HG03045 (cell line): ENCODE measurements at regions not wholly inside any gene's neighbourhood (a gene's known extent, or its start where the extent isn't known, plus 50 kb on each side); places are given as distances from the start of the nearest gene placed in this dataset.

ENCODE experiments used
- ATAC-seq: cut with Tn5 transposase; IDR thresholded peaks from one replicate; pipeline ENCODE4 v1.9.1; 2021; ENCODE audit warnings: mild to moderate bottlenecking, moderate library complexity; ENCODE audit not compliant: unreplicated experiment

DNA sequence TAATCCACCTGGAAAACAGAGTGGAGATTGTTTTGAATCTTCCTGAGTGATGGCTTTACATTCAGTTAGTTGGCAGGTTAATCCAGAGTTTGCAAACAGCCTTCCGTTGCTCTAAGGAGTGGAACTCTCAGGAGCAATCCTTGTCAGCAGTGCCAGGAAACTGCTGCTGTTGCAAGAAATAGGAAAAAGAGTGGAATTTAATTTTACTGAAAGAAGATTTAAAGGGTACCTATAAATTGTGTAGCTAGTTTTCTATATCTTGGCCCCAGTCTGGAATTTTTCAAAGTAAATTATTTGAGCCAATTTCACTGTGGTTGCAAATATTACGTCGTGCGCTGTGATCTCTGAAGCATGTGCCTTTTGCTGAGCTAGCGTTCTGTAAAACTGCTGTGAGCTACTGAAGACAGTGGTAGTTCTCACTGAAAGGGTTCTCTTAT is 55.5 kb upstream of the SLC5A12 start:
- ATAC-seq, result no peak

- ATAC-seq, result no peak
These were observed 56.3 kb upstream of the SLC5A12 start for GRCh38 chr11:26778000-26778757.

GRCh38 chr11:26779074-26779865 is 57.4 kb upstream of the SLC5A12 start:
- ATAC-seq, result no peak

- ATAC-seq, result no peak
These were observed 58.7 kb upstream of the SLC5A12 start for GRCh38 chr11:26780376-26781085.

DNA sequence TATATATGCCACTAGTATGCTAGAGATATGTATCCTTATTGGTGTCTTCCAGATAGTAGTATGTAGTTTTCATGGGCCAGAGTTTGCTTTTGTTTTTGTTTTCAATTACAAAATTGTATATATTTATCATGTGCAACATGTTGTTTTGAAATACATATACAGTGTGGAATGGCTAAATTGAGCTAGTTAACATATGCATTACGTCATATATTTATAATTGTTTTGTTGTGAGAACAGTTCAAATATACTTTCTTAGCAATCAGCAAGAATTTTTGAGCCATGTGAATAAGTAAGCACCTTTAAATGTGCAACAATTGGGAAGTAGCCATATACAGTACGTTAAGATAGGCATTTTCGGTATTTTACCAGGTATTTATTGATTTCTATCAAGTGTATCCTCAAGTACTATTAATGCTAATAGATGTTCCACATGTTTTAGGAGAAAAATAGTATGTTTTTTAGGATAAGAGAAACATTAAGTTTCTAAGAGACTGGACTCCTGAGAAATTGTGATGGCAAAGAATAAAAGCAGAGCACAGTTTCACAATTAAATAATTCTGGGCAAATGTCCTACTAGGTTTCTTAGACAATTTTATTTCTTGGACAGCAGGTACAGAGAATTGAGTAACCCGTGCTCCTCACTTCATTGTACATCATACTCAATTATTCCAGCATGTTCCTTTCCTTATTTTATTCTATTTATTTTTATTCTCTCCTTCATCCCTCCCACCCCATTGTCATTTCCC is 60.5 kb upstream of the SLC5A12 start:
- ATAC-seq, result no peak

DNA sequence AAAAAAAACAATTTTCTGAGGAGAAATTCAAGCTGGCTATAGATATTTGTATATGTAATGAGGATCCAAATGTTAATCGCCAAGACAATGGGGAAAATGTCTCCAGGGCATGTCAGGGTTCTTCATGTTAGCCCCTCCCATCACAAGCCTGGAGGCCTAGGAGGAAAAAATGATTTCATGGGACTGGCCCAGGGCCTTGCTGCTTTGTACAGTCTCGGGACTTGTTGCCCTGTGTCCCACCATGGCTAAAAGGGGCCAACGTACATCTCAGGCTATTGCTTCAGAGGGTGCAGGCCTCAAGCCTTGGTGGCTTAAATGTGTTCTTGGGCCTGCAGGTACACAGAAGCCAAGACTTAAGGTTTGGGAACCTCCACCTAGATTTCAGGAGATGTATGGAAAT is 62.1 kb upstream of the SLC5A12 start:
- no peak for ATAC-seq

DNA sequence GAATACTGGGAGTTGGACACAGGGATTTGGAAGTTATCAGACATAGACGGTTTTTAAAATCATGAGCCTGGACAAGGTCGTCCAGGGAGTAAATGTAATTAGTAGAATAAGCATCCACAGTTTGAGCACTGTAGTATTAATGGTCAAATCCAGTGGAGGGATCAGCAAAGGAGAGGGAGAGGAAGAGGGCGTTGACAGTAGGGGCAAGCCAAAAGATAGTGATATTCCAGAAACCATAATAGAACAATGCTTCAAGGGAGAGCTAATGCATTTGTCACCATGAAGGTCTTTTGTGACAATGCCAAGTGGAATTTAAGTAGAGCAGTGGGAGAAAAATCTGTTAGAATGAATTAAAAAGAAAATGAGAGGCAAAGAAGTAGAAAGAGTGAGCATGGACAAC is 68.9 kb upstream of the SLC5A12 start:
- no peak for ATAC-seq

DNA sequence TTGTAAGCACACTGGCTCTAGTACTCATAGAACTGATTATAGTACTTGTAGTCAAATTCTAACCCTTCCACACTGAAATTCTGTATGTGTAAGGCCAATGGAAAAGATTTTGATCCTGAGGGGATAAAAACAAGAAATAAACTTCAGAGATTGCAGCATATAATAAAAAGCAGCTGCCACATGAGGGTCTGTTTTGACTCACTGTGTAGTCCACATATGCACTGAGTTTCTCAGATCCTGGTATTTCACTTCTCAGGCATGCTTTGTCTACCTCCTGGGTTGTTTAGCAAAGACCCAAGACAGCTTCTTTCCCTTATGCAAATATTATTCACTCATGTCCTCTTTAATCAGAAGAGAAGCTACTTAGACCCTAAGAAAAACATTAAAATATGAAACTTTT is 71.1 kb upstream of the SLC5A12 start:
- ATAC-seq, result no peak

- no peak for ATAC-seq
These were observed 71.6 kb upstream of the SLC5A12 start for GRCh38 chr11:26793487-26793886.

- ATAC-seq, result no peak
These were observed 79.7 kb upstream of the SLC5A12 start for GRCh38 chr11:26801601-26802000.

DNA sequence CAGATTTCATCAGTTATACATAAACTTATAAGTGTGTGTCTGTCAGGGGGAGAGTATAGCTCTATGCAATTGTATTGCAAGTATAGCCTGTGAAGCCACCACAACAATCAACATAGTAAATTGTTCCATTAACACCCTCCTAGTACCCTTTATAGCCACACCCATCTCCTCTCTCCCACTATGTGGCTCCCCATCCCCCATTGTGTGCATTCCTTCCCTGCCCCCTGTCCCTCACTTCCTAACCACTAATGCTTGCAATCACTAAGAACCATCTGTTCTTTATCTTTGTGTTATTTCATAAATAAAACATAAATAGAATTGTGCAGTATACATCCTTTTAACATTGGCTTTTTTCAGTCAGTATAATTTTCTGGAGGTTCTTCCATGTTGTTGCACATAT is 83.1 kb upstream of the SLC5A12 start:
- ATAC-seq, result no peak

- no peak for ATAC-seq
These were observed 84.4 kb upstream of the SLC5A12 start for GRCh38 chr11:26806219-26806618.

DNA sequence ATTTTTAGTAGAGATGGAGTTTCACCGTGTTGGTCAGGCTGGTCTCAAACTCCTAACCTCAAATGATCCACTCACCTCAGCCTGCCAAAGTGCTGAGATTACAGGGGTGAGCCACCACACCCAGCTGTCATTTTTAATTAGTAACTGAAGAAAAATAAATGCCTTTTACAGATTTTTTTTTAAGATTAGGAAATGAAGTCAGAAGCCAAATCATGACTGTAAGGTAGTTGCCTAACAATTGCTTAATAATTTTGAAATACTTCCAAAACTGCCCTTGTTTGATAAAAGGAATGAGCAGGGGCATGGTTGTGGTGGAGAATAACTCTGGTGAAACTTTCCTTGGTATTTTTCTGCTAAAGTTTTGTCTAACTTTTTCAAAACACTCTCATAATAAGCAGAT is 98.9 kb upstream of the SLC5A12 start:
- no peak for ATAC-seq

- ATAC-seq, result no peak
These were observed 102.1 kb upstream of the SLC5A12 start for GRCh38 chr11:26823963-26824362.

- no peak for ATAC-seq
These were observed 105.8 kb upstream of the SLC5A12 start for GRCh38 chr11:26827567-26828081.

- no peak for ATAC-seq
These were observed 106.4 kb upstream of the SLC5A12 start for GRCh38 chr11:26828288-26828687.

GRCh38 chr11:26830218-26830617 is 108.4 kb upstream of the SLC5A12 start:
- no peak for ATAC-seq

- no peak for ATAC-seq
These were observed 108.9 kb upstream of the SLC5A12 start for GRCh38 chr11:26830757-26831156.

DNA sequence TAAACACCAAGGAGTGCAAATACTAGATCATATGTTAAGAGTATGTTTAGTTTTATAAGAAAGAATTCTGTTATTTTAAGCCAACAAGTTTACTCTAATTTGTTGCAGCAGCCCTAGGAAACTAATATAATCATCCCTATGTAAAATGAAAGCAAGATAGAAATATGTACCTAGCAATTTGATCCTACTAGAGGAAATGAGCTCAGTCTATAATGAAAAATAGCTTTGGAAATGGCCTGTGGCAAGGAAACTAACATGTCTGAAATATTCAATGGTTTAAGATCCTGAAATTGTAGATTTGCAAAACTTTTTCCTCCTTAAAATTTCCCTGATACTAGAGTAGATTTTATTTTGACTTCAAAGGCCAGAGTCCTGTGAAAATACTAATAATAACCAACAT is 112.7 kb upstream of the SLC5A12 start:
- no peak for ATAC-seq

DNA sequence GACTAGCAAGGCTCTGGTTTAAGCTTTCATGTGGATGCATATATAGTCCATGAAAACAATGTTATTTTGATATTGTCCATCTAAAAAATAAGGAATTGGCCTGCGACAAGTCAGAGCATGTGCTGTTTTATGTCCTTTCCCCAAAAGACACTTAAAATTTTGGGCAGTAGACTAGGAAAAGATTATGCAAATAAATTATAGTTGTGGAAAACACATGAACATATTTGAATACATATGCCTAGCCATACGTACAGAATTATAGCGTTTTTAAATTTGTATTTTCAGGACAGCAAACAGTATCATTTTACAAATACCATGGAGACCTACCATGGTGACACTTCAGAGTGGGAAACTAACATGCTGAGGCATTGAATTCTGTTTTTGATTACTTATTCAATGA is 113.8 kb upstream of the SLC5A12 start:
- no peak for ATAC-seq

GRCh38 chr11:26837154-26837553 is 115.3 kb upstream of the SLC5A12 start:
- ATAC-seq, result no peak
